GM03348 (cell line): ENCODE measurements at regions not wholly inside any gene's neighbourhood (a gene's known extent, or its start where the extent isn't known, plus 50 kb on each side); places are given as distances from the start of the nearest gene placed in this dataset.
A peak's percentile ranks its signal among the peaks of the same experiment; 100 is the strongest.

Source experiments
- DNase-seq: peaks from one replicate; pipeline ENCODE4 v3.0.0; 2012; ENCODE audit warnings: low spot score

GRCh38 chrX:40179283-40179682 lies 81.5 kb upstream of the BCOR start:
- DNase-seq: no peak

GRCh38 chrX:40177942-40178715 lies 80.4 kb upstream of the BCOR start:
- no peak for DNase-seq

GRCh38 chrX:40177489-40177888 lies 79.7 kb upstream of the BCOR start:
- no peak for DNase-seq

- DNase-seq: no peak
Measured at GRCh38 chrX:40177117-40177430, 79.3 kb upstream of the BCOR start.

- peak; percentile 69 for DNase-seq
Measured at GRCh38 chrX:40176351-40177116, 78.8 kb upstream of the BCOR start.

GRCh38 chrX:40175511-40176350 lies 78.0 kb upstream of the BCOR start:
- peak; percentile 44 for DNase-seq

GRCh38 chrX:40174854-40175510 lies 77.2 kb upstream of the BCOR start:
- peak; percentile 57 for DNase-seq

- no peak for DNase-seq
Measured at GRCh38 chrX:40174001-40174853, 76.5 kb upstream of the BCOR start.

- DNase-seq: no peak
Measured at GRCh38 chrX:40173143-40174000, 75.6 kb upstream of the BCOR start.

GRCh38 chrX:40172401-40173142 lies 74.8 kb upstream of the BCOR start:
- DNase-seq: peak; percentile 63

- DNase-seq: peak; percentile 55
Measured at GRCh38 chrX:40171513-40172400, 74.0 kb upstream of the BCOR start.

GRCh38 chrX:40170830-40171512 lies 73.2 kb upstream of the BCOR start:
- DNase-seq: peak; percentile 13

- DNase-seq: no peak
Measured at GRCh38 chrX:40169193-40170101, 71.7 kb upstream of the BCOR start.

- no peak for DNase-seq
Measured at GRCh38 chrX:40168480-40169011, 70.8 kb upstream of the BCOR start.

- peak; percentile 29 for DNase-seq
Measured at GRCh38 chrX:40167850-40168479, 70.2 kb upstream of the BCOR start.

- no peak for DNase-seq
Measured at GRCh38 chrX:40167233-40167849, 69.6 kb upstream of the BCOR start.
